ENCODE measurements at regions not wholly inside any gene's neighbourhood (a gene's known extent, or its start where the extent isn't known, plus 50 kb on each side); places are given as distances from the start of the nearest gene placed in this dataset.
"Not testable (repeated sequence)": the region's sequence is repeated elsewhere in the genome, so short reads cannot be mapped to it uniquely, and the experiment has no call there.

DNA sequence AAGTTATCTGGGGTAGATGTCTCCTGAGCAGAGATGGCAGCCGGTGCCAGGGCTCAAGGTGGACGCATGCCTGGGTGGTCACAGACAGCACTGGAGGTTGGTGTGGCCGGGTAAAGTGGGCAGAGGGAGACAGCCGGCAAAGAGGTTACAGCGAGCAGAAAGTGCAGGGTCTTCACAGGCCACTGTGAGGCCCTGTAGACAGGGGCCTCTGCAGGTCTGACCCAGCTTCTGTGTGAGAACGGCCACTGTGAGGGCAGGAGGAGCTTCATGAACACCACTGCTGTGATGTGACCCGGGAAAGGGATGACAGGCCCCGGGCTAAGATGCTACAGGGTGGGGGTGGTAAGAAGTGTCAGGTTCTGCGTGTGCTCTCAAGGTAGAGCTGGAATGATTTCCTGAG is 111.2 kb upstream of the VOPP1 start:
- H3K27ac ChIP-seq (ENCODE audit: extremely low read depth, low read depth, low read length); H3K9me3 ChIP-seq (ENCODE audit: control insufficient read depth, insufficient read depth, low read depth, low read length); H3K4me1 ChIP-seq (ENCODE audit: control insufficient read depth, insufficient read depth, low read length); CTCF ChIA-PET; H3K4me3 ChIP-seq (ENCODE audit: low read depth, low read length); POLR2A ChIA-PET; H3K36me3 ChIP-seq (ENCODE audit: control insufficient read depth in 2 of 2, insufficient read depth in 1 of 2, low read length in 2 of 2): not testable (repeated sequence)

- H3K9me3 ChIP-seq (ENCODE audit: control insufficient read depth, insufficient read depth, low read depth, low read length); H3K4me1 ChIP-seq (ENCODE audit: control insufficient read depth, insufficient read depth, low read length); H3K36me3 ChIP-seq (ENCODE audit: control insufficient read depth in 2 of 2, insufficient read depth in 1 of 2, low read length in 2 of 2); POLR2A ChIA-PET; H3K4me3 ChIP-seq (ENCODE audit: low read depth, low read length); CTCF ChIA-PET; H3K27ac ChIP-seq (ENCODE audit: extremely low read depth, low read depth, low read length): not testable (repeated sequence)
Measured at GRCh38 chr7:55675589-55675988, 103.3 kb upstream of the VOPP1 start.

DNA sequence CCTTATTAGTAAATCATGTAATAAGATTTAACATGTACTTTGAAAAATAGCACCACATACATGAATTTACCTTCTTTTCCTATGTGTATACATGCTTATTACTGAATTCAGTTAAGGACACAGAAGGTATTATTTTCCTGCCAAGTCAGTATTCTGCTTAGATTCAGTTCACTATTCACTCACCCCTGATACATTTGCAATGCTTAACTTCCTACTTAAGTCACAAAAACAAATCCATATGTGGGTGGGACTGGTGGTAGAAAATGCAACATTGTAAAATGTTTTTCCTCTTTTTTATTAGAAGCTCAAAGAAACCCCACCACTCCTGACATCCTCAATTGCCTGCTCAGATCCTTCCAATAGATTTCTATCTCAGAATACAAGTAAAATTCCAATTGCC is 101.2 kb upstream of the VOPP1 start:
- POLR2A ChIA-PET: not testable (repeated sequence)

DNA sequence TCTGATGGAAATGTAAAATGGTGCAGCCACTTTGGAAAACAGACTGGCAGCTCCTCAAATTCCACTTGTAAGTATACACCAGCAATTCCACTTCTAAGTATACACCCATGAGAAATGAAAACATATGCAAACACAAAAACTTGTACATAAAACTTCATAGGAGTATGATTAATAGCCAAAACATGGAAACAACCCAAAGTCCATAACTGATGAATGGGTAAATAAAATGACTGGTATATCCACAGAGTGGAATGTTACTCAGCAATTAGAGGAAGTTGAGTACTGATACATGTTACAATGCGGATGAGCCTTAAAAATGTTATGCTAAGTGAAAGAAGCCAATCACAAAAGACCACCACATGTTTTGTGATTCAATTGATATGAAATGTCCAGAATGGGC is 99.8 kb upstream of the VOPP1 start:
- H3K36me3 ChIP-seq (ENCODE audit: control insufficient read depth in 2 of 2, insufficient read depth in 1 of 2, low read length in 2 of 2); H3K4me1 ChIP-seq (ENCODE audit: control insufficient read depth, insufficient read depth, low read length); POLR2A ChIA-PET; H3K4me3 ChIP-seq (ENCODE audit: low read depth, low read length); H3K9me3 ChIP-seq (ENCODE audit: control insufficient read depth, insufficient read depth, low read depth, low read length); H3K27ac ChIP-seq (ENCODE audit: extremely low read depth, low read depth, low read length); CTCF ChIA-PET: not testable (repeated sequence)

More for the DNA sequence above, 101.2 kb upstream of the VOPP1 start:
- H3K9me3 ChIP-seq (ENCODE audit: control insufficient read depth, insufficient read depth, low read depth, low read length); H3K4me1 ChIP-seq (ENCODE audit: control insufficient read depth, insufficient read depth, low read length); H3K4me3 ChIP-seq (ENCODE audit: low read depth, low read length); CTCF ChIA-PET; H3K27ac ChIP-seq (ENCODE audit: extremely low read depth, low read depth, low read length); H3K36me3 ChIP-seq (ENCODE audit: control insufficient read depth in 2 of 2, insufficient read depth in 1 of 2, low read length in 2 of 2): not testable (repeated sequence)

DNA sequence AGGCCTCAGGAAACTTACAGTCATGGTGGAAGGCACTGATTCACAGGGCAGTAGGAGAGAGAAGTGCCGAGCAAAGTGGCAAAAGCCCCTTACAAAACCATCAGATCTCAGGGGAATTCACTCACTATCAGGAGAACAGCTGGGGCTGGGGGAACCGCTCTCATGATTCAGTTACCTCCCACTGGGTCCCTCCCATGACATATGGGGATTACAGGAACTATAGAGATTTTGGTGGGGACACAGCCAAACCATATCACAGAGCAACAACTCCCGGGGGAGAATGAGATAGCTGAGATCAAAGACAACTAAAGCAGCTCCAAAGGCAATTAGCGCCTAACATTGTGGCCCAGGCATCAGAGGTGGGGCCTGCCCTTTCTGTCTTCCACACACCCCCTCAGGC is 85.4 kb upstream of the VOPP1 start:
- H3K27ac ChIP-seq (ENCODE audit: extremely low read depth, low read depth, low read length): no peak overlapping the region
- CTCF ChIA-PET: interaction anchor here (0.6 kb wide), 1 partner anchor 238 kb away, joined by 3 read pairs; no protein-coding TSS in a partner anchor
- no peaks in the 10 kb centered on the region for H3K4me1 ChIP-seq (ENCODE audit: control insufficient read depth, insufficient read depth, low read length)
- H3K9me3 ChIP-seq (ENCODE audit: control insufficient read depth, insufficient read depth, low read depth, low read length): no peaks in the 10 kb centered on the region
- POLR2A ChIA-PET: no interaction called here
- no peaks in the 10 kb centered on the region for H3K36me3 ChIP-seq (ENCODE audit: control insufficient read depth in 2 of 2, insufficient read depth in 1 of 2, low read length in 2 of 2)
- no peak for TF ChIP-seq ZNF37A (tag by site-specific recombination; IDR thresholded peaks at IDR 0.05)
- TF ChIP-seq GLI4 (tag by site-specific recombination; IDR thresholded peaks at IDR 0.05): no peak
- TF ChIP-seq ZNF629 (tag by site-specific recombination; IDR thresholded peaks at IDR 0.05): no peak
- no peak for TF ChIP-seq ZNF132 (tag by site-specific recombination; IDR thresholded peaks at IDR 0.05; ENCODE audit: borderline replicate concordance)
- no peak for TF ChIP-seq ZNF423 (tag by site-specific recombination; IDR thresholded peaks at IDR 0.05)
- no peak for TF ChIP-seq ZNF704 (tag by site-specific recombination; IDR thresholded peaks at IDR 0.05)
- TF ChIP-seq, protein P1, sequence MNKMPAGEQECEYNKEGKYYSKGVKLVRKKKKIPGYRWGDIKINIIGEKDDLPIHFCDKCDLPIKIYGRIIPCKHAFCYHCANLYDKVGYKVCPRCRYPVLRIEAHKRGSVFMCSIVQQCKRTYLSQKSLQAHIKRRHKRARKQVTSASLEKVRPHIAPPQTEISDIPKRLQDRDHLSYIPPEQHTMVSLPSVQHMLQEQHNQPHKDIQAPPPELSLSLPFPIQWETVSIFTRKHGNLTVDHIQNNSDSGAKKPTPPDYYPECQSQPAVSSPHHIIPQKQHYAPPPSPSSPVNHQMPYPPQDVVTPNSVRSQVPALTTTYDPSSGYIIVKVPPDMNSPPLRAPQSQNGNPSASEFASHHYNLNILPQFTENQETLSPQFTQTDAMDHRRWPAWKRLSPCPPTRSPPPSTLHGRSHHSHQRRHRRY (tag by site-specific recombination; IDR thresholded peaks at IDR 0.05): no peak
- no peak for TF ChIP-seq EGR2 (tag by site-specific recombination; IDR thresholded peaks at IDR 0.05; ENCODE audit: low read depth)
- no peak for TF ChIP-seq ZNF354C (tag by site-specific recombination; IDR thresholded peaks at IDR 0.05; ENCODE audit: borderline replicate concordance, low read depth)
- TF ChIP-seq MEIS1 (CRISPR knock-in tag; IDR thresholded peaks at IDR 0.05; ENCODE audit: borderline replicate concordance): no peak
- TF ChIP-seq ZFP69B (tag by site-specific recombination; IDR thresholded peaks at IDR 0.05): no peak
- no peak for TF ChIP-seq ZNF658 (tag by site-specific recombination; IDR thresholded peaks at IDR 0.05)
- TF ChIP-seq ZNF558 (tag by site-specific recombination; IDR thresholded peaks at IDR 0.05): no peak
- H3K4me3 ChIP-seq (ENCODE audit: low read depth, low read length): no peak overlapping the region
